Breast epithelium (tissue), 4 donors: ENCODE measurements at regions not wholly inside any gene's neighbourhood (a gene's known extent, or its start where the extent isn't known, plus 50 kb on each side); places are given as distances from the start of the nearest gene placed in this dataset.
"Not testable (repeated sequence)": the region's sequence is repeated elsewhere in the genome, so short reads cannot be mapped to it uniquely, and the experiment has no call there.

Experiments used
- DNase-seq, 2 donors: peaks; one replicate each; pipeline ENCODE4 v3.0.0-alpha.2; 2019; ENCODE audit warnings: low spot score in 2 of 2
- H3K27ac ChIP-seq, 2 donors: fragments of 200-600 bp; sonication (generic) in 1 of 2; one replicate each; pipeline ENCODE4 v1.5.1; 2016 to 2019; ENCODE audit warnings: mild to moderate bottlenecking in 1 of 2
- H3K27me3 ChIP-seq, 2 donors: fragments of 200-600 bp; sonication (generic) in 1 of 2; one replicate each; pipeline versions ENCODE4 v1.5.1 to v1.6.0; 2017 to 2019; ENCODE audit warnings: control low read depth in 1 of 2, mild to moderate bottlenecking in 1 of 2
- H3K36me3 ChIP-seq: fragments of 200-600 bp; one replicate; pipeline ENCODE4 v1.5.1; 2019
- H3K4me1 ChIP-seq, 2 donors: fragments of 200-600 bp; sonication (generic); one replicate each; pipeline ENCODE4 v1.5.1; 2016 to 2019; ENCODE audit warnings: control low read depth in 1 of 2
- H3K4me3 ChIP-seq, 3 donors: fragments of 200-600 bp; sonication (generic); 1 replicate in 2 of 3; 2 replicates in 1 of 3; pipeline ENCODE4 v1.5.1; 2016 to 2019; ENCODE audit warnings: mild to moderate bottlenecking in 3 of 3, moderate library complexity in 2 of 3
- H3K9me3 ChIP-seq, 2 donors: fragments of 200-600 bp; sonication (generic) in 1 of 2; one replicate each; pipeline ENCODE4 v1.5.1; 2016 to 2019; ENCODE audit warnings: control low read depth in 1 of 2
- CTCF ChIP-seq, 3 donors: fragments of 450-650 bp; IDR thresholded peaks; one replicate each; pipeline ENCODE4 v1.5.1; 2016 to 2017; ENCODE audit warnings: antibody characterized with exemption in 3 of 3, mild to moderate bottlenecking in 3 of 3, moderate library complexity in 3 of 3
- POLR2A ChIP-seq: fragments of 450-650 bp; IDR thresholded peaks from one replicate; pipeline ENCODE4 v1.6.1; 2016; ENCODE audit warnings: antibody characterized with exemption, mild to moderate bottlenecking, moderate library complexity
- POLR2AphosphoS5 ChIP-seq, 3 donors: sonication (generic); formaldehyde crosslinking; IDR thresholded peaks; one replicate each; pipeline ENCODE4 v1.6.1; 2017; ENCODE audit warnings: antibody characterized with exemption in 3 of 3
- intact Hi-C: fragments of 100-400 bp; cut with DNase I; formaldehyde crosslinking; loops from one replicate; pipeline ENCODE4 v1.15.1; 2023; ENCODE audit warnings: low total_unique reads

- peak in 1 of 2 donors; percentile 32 for DNase-seq
- no peak for TF ChIP-seq CTCF (IDR thresholded peaks at IDR 0.05)
- no peak for TF ChIP-seq POLR2AphosphoS5 (IDR thresholded peaks at IDR 0.05)
- no peak for TF ChIP-seq POLR2A
- intact Hi-C loops = no loop called here
- Histone ChIP-seq H3K4me1 (no peaks in the 10 kb centered on the region), H3K27me3 (no peaks in the 10 kb centered on the region), H3K36me3 (no peaks in the 10 kb centered on the region), H3K4me3 (no peak overlapping the region), H3K9me3 (no peaks in the 10 kb centered on the region), H3K27ac (peak overlapping the region in 1 of 2 donors; percentile 60)
Measured at GRCh38 chr13:44853641-44854040, 135.6 kb downstream of the NUFIP1 start.

DNA sequence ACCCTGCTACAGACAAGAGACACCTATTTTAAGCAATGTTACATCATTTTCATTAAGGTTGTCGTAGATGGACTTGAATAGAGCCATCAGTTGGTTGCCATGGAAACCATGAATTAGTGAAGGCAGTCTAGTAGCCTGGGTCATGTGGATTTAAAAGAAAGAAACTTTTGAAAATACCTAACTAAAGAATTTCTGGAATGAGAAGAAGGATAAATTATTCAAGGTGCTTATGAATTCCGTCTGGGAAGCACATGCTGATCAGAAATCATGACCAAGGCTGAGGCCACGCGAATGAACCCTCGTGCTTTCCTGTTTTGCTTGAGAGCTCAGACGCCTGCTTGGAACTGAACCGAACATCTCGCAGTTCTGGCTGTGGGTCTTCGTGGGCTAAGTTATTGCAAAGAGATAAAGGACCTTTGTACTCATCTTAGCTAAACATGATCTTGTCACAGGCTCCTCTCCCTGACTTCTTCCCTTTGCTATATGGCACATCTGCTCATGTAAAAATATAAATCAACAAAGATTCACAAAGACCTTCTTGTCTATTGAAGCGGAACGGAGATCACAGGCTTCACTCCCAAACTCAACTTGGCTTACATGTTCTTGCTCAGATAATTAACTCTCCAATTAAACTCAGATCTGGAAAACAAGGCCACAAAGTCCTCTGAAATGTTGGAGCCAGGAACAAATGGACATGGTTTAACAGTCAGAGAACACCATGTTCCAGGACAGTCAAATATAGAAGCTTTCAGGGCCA, 140.2 kb downstream of the NUFIP1 start:
- Histone ChIP-seq H3K27ac (peak overlapping the region; percentile 0 to 62), H3K9me3 (no peaks in the 10 kb centered on the region), H3K36me3 (no peaks in the 10 kb centered on the region), H3K4me3 (no peak overlapping the region), H3K27me3 (no peaks in the 10 kb centered on the region), H3K4me1 (no peaks in the 10 kb centered on the region)
- intact Hi-C loops = no loop called here
- DNase-seq = peak in 1 of 2 donors; percentile 51
- TF ChIP-seq POLR2AphosphoS5 (IDR thresholded peaks at IDR 0.05) (no peak), POLR2A (no peak), CTCF (IDR thresholded peaks at IDR 0.05) (no peak)

DNA sequence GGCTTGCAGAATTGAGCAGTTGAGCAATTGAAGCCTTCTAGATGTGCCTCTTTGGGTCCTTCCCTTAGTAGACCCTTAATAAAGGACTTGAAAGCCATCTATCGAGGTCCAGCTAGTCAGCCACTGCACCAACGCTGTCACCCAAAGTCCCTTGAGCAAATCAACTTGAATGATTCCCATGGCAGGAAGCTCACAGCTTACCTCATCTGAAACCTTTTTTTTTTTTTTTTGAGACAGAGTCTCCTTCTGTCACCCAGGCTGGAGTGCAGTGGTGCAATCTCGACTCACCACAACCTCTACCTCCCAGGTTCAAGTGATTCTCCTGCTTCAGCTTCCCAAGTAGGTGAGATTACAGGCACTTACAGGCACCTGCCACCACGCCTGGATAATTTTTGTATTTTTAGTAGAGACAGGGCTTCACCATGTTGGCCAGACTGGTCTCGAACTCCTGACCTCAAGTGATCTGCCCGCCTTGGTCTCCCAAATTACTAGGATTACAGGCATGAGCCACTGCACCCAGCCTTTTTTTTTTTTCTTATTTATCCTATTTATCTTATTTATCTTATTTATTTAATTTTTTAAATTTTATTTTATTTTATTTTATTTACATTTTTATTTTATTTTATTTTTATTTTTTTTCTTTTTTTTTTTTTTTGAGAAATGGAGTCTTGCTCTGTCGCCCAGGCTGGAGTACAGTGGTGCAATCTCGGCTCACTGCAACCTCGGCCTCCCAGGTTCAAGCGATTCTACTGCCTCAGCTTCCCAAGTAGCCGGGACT, 143.8 kb downstream of the NUFIP1 start:
- H3K4me3 ChIP-seq, H3K27me3 ChIP-seq, H3K36me3 ChIP-seq, H3K4me1 ChIP-seq, intact Hi-C loops, DNase-seq, H3K27ac ChIP-seq, H3K9me3 ChIP-seq: not testable (repeated sequence)

DNA sequence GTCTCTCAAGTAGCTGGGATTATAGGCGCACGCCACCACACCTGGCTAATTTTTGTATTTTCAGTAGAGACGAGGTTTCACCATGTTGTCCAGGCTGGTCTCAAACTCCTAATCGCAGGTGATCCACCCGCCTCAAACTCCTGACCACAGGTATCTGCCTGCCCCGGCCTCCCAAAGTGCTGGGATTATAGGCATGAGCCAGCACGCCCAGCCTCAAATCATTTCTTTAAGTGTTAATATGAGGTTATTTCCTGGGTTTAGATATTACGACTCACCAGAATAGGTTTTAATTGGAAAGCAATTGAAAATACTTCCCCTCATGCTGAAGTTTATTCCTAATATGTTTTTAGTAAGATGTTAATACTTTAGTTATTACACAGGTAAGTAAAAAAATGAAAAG, 144.5 kb downstream of the NUFIP1 start:
- Histone ChIP-seq H3K9me3 (no peaks in the 10 kb centered on the region), H3K36me3 (no peaks in the 10 kb centered on the region), H3K27me3 (no peaks in the 10 kb centered on the region), H3K27ac (no peak overlapping the region), H3K4me3 (no peak overlapping the region), H3K4me1 (no peaks in the 10 kb centered on the region)
- no peak for DNase-seq
- TF ChIP-seq POLR2A (no peak), CTCF (IDR thresholded peaks at IDR 0.05) (no peak), POLR2AphosphoS5 (IDR thresholded peaks at IDR 0.05) (no peak)
- intact Hi-C loops = no loop called here

DNA sequence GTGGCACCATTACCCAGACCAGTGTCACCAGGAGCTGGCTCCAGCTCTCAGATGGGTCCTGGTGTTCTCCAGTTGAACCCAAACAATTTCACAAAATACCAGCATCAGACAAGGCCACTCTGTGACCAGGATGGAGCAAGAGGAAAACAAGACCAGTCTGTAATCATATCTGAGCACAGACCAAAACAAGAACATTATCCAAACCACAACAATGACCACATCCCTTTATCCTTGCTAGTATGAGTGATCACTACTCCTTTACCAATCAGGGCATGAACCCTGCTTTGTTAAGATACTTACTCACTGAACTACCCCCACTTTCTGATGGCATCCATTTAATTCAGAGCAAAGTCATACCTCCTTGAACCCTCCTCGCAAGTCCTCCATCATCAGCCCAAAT, 145.9 kb downstream of the NUFIP1 start:
- no peaks in the 10 kb centered on the region for H3K36me3 ChIP-seq
- no peak overlapping the region for H3K27ac ChIP-seq
- DNase-seq = no peak
- no peaks in the 10 kb centered on the region for H3K9me3 ChIP-seq
- no peaks in the 10 kb centered on the region for H3K27me3 ChIP-seq
- H3K4me3 ChIP-seq = no peak overlapping the region
- H3K4me1 ChIP-seq = no peaks in the 10 kb centered on the region
- intact Hi-C loops = no loop called here
- TF ChIP-seq POLR2A = no peak
- no peak for TF ChIP-seq POLR2AphosphoS5 (IDR thresholded peaks at IDR 0.05)
- TF ChIP-seq CTCF (IDR thresholded peaks at IDR 0.05) = no peak
